WERI-Rb-1 (cell line): ENCODE measurements at regions not wholly inside any gene's neighbourhood (a gene's known extent, or its start where the extent isn't known, plus 50 kb on each side); places are given as distances from the start of the nearest gene placed in this dataset.
"Not testable (repeated sequence)": the region's sequence is repeated elsewhere in the genome, so short reads cannot be mapped to it uniquely, and the experiment has no call there.

ENCODE experiments used
- DNase-seq: peaks from one replicate; pipeline ENCODE4 v3.0.0-alpha.2; 2020
- H3K27ac ChIP-seq: fragments of 250-450 bp; sonication (Bioruptor Pico); 2 replicates; pipeline ENCODE4 v1.5.1; 2020; ENCODE audit warnings: mild to moderate bottlenecking, moderate library complexity
- H3K27me3 ChIP-seq: fragments of 250-450 bp; sonication (Bioruptor Pico); 2 replicates; pipeline ENCODE4 v1.5.1; 2021; ENCODE audit warnings: mild to moderate bottlenecking, low read depth, moderate library complexity; ENCODE audit not compliant: insufficient read depth, severe bottlenecking
- H3K36me3 ChIP-seq: fragments of 250-450 bp; sonication (Bioruptor Pico); 2 replicates; pipeline ENCODE4 v1.5.1; 2020; ENCODE audit warnings: mild to moderate bottlenecking, moderate library complexity
- H3K4me3 ChIP-seq: 2 replicates; pipeline ENCODE4 v1.5.1; 2011; ENCODE audit warnings: low read depth, mild to moderate bottlenecking, control low read depth, low read length
- H3K9me3 ChIP-seq: fragments of 250-450 bp; sonication (Bioruptor Pico); 2 replicates; pipeline ENCODE4 v1.5.1; 2021; ENCODE audit warnings: mild to moderate bottlenecking, moderate library complexity; ENCODE audit not compliant: severe bottlenecking
- CTCF ChIP-seq: IDR thresholded peaks from 2 replicates; pipeline ENCODE4 v1.5.1; 2011; ENCODE audit warnings: low read depth, mild to moderate bottlenecking, control low read depth, inconsistent platforms, low read length

DNA sequence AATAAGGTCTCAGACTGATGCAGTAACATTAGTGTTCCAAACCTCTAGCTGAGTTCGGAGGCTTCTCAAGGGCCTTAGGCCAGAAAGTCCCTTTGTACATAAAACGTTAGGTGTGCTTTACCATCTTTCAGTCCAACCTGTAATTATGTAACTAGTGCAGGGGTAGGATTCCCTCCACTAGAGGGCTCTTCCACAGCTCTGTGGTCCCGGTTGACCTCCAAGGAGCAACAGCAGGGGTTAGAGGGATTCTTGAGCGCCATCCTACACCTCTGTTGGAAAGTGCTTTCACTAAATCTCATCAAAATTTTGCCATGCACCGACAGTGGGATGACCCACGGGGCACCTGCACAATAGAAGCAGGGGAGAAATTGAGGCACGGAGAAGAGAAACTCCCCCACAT lies 155.8 kb upstream of the LRP1B start:
- peak; percentile 34 for DNase-seq
- Histone ChIP-seq H3K9me3 (no peaks in the 10 kb centered on the region), H3K36me3 (no peaks in the 10 kb centered on the region), H3K4me3 (no peak overlapping the region), H3K27me3 (no peaks in the 10 kb centered on the region), H3K27ac (no peak overlapping the region)
- TF ChIP-seq CTCF, result peak; percentile 72

GRCh38 chr2:142285480-142285879 lies 154.7 kb upstream of the LRP1B start:
- H3K27me3 ChIP-seq, result no peaks in the 10 kb centered on the region
- no peaks in the 10 kb centered on the region for H3K9me3 ChIP-seq
- DNase-seq, result no peak
- no peaks in the 10 kb centered on the region for H3K36me3 ChIP-seq
- no peak for TF ChIP-seq CTCF
- H3K27ac ChIP-seq, result no peak overlapping the region
- H3K4me3 ChIP-seq, result no peak overlapping the region

DNA sequence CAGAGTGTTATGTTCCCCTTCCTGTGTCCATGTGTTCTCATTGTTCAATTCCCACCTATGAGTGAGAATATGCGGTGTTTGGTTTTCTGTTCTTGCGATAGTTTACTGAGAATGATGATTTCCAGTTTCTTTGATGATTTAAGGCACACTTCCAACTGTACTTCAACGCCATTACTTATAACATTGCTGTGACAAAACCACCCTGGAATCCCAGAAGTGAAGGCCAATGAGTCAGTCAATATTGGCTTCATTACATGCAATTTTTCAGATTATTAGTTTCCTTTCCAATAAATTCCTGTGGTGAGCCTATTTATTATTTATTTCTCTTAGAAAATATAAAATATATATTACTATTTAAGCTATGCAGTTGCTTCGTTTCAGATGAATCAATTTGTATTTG lies 153.5 kb upstream of the LRP1B start:
- H3K27me3 ChIP-seq, H3K27ac ChIP-seq, H3K9me3 ChIP-seq, H3K4me3 ChIP-seq, DNase-seq, H3K36me3 ChIP-seq: not testable (repeated sequence)

DNA sequence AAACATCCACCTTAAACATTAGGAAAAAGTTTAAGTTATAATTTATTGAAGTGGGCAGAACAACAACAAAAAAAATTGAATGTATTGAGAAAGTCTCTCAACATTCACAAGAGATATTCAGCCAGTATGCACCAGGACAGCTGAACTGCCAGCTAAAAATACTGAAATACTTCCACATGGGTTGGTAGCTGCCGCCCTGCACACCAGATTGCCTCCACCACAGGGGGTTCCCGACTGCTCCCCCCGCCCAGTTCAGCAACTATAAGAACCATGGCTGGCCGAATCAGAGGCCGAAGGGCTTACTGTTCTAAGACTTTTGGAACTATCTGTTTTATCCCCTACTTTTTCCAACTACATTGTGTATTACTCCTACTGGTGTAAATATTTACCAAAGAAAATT lies 150.0 kb upstream of the LRP1B start:
- H3K27ac ChIP-seq, result no peak overlapping the region
- no peaks in the 10 kb centered on the region for H3K36me3 ChIP-seq
- no peak overlapping the region for H3K4me3 ChIP-seq
- no peak for TF ChIP-seq CTCF
- no peaks in the 10 kb centered on the region for H3K9me3 ChIP-seq
- no peaks in the 10 kb centered on the region for H3K27me3 ChIP-seq
- DNase-seq, result peak; percentile 41

GRCh38 chr2:142270990-142271389 lies 140.2 kb upstream of the LRP1B start:
- Histone ChIP-seq H3K9me3 (no peaks in the 10 kb centered on the region), H3K4me3 (no peak overlapping the region), H3K27ac (no peak overlapping the region), H3K36me3 (no peaks in the 10 kb centered on the region), H3K27me3 (no peaks in the 10 kb centered on the region)
- no peak for TF ChIP-seq CTCF
- no peak for DNase-seq

DNA sequence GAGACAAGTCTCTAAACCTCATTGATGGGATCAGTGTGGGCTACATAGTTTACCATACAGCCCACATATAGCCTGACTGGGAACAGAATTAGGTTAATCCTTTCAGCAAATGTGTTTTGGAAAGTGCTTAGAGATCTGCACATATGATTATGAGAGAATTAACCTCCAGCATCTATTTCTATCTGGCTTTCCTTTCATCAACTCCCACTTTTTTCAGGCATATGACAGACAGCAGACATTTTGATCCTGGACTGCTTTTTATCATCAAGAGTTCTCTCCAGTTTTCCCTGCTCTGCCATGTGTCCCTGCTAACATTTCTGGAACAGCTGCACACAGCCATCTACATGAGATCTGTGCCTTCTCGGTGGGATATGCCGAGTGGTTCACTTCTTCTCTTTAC lies 139.5 kb upstream of the LRP1B start:
- no peaks in the 10 kb centered on the region for H3K27me3 ChIP-seq
- no peak for DNase-seq
- no peaks in the 10 kb centered on the region for H3K9me3 ChIP-seq
- H3K27ac ChIP-seq, result no peak overlapping the region
- H3K4me3 ChIP-seq, result no peak overlapping the region
- no peaks in the 10 kb centered on the region for H3K36me3 ChIP-seq
- no peak for TF ChIP-seq CTCF
